ENCODE measurements at regions not wholly inside any gene's neighbourhood (a gene's known extent, or its start where the extent isn't known, plus 50 kb on each side); places are given as distances from the start of the nearest gene placed in this dataset.
"Not testable (repeated sequence)": the region's sequence is repeated elsewhere in the genome, so short reads cannot be mapped to it uniquely, and the experiment has no call there.

GRCh38 chr3:103218793-103219192 is 784.0 kb downstream of the ZPLD1 start:
- H3K4me3 ChIP-seq (ENCODE audit: low read length): no peak overlapping the region
- TF ChIP-seq CTCF (IDR thresholded peaks at IDR 0.05; ENCODE audit: insufficient read depth, low read depth, low read length, missing control alignments): no peak
- DNase-seq (ENCODE audit: low read depth): peak; percentile 24

- no peak overlapping the region for H3K4me3 ChIP-seq (ENCODE audit: low read length)
- no peak for TF ChIP-seq CTCF (IDR thresholded peaks at IDR 0.05; ENCODE audit: insufficient read depth, low read depth, low read length, missing control alignments)
- DNase-seq (ENCODE audit: low read depth): no peak
These were observed 792.8 kb downstream of the ZPLD1 start for GRCh38 chr3:103227651-103228050.

GRCh38 chr3:103247459-103247858 is 812.6 kb downstream of the ZPLD1 start:
- TF ChIP-seq CTCF (IDR thresholded peaks at IDR 0.05; ENCODE audit: insufficient read depth, low read depth, low read length, missing control alignments): no peak
- DNase-seq (ENCODE audit: low read depth): no peak
- no peak overlapping the region for H3K4me3 ChIP-seq (ENCODE audit: low read length)

GRCh38 chr3:103254827-103255226 is 820.0 kb downstream of the ZPLD1 start:
- not testable (repeated sequence) for DNase-seq (ENCODE audit: low read depth); H3K4me3 ChIP-seq (ENCODE audit: low read length)

GRCh38 chr3:103269287-103269686 is 834.5 kb downstream of the ZPLD1 start:
- no peak overlapping the region for H3K4me3 ChIP-seq (ENCODE audit: low read length)
- no peak for TF ChIP-seq CTCF (IDR thresholded peaks at IDR 0.05; ENCODE audit: insufficient read depth, low read depth, low read length, missing control alignments)
- DNase-seq (ENCODE audit: low read depth): no peak

GRCh38 chr3:103271575-103271974 is 836.8 kb downstream of the ZPLD1 start:
- H3K4me3 ChIP-seq (ENCODE audit: low read length): no peak overlapping the region
- DNase-seq (ENCODE audit: low read depth): no peak
- TF ChIP-seq CTCF (IDR thresholded peaks at IDR 0.05; ENCODE audit: insufficient read depth, low read depth, low read length, missing control alignments): no peak

GRCh38 chr3:103295974-103296570 is 861.3 kb downstream of the ZPLD1 start:
- H3K4me3 ChIP-seq (ENCODE audit: low read length): no peak overlapping the region
- TF ChIP-seq CTCF (IDR thresholded peaks at IDR 0.05; ENCODE audit: insufficient read depth, low read depth, low read length, missing control alignments): peak; percentile 33
- peak; percentile 29 for DNase-seq (ENCODE audit: low read depth)

- not testable (repeated sequence) for DNase-seq (ENCODE audit: low read depth); H3K4me3 ChIP-seq (ENCODE audit: low read length)
These were observed 862.7 kb downstream of the ZPLD1 start for GRCh38 chr3:103297502-103297901.
